ENCODE measurements at regions not wholly inside any gene's neighbourhood (a gene's known extent, or its start where the extent isn't known, plus 50 kb on each side); places are given as distances from the start of the nearest gene placed in this dataset.

- TF ChIP-seq REST (IDR thresholded peaks at IDR 0.05; ENCODE audit: low read depth), result no peak
- no peak for TF ChIP-seq EGR1 (IDR thresholded peaks at IDR 0.05; ENCODE audit: low read depth)
- no peak for TF ChIP-seq EZH2phosphoT487 (IDR thresholded peaks at IDR 0.05; ENCODE audit: borderline replicate concordance)
- TF ChIP-seq FOSL1 (IDR thresholded peaks at IDR 0.05; ENCODE audit: low read depth), result no peak
- TF ChIP-seq ZFX (IDR thresholded peaks at IDR 0.05), result no peak
These were observed 165.9 kb downstream of the SMC2 start (continued) for GRCh38 chr9:104260004-104260403.

- CTCF ChIA-PET, result no interaction called here
- RAD21 ChIA-PET (ENCODE audit: low non-redundant PET in 1 of 2, low total read pairs in 2 of 2, uncharacterized antibody in 2 of 2, unreplicated experiment in 2 of 2), result no interaction called here
- H3K36me3 ChIP-seq (ENCODE audit: control insufficient read depth in 1 of 2, insufficient read depth in 2 of 2, low read length in 2 of 2), result no peaks in the 10 kb centered on the region
- TF ChIP-seq POLR2AphosphoS5 (IDR thresholded peaks at IDR 0.05; ENCODE audit: low read depth, low read length), result no peak
- no peak for TF ChIP-seq POLR2A (IDR thresholded peaks at IDR 0.05; ENCODE audit: borderline replicate concordance, extremely low read depth, insufficient read depth, insufficient read length)
- no peak for TF ChIP-seq CBX3 (IDR thresholded peaks at IDR 0.05; ENCODE audit: low read depth)
- TF ChIP-seq ATF3 (IDR thresholded peaks at IDR 0.05), result no peak
- no peak for TF ChIP-seq TCF7L2 (IDR thresholded peaks at IDR 0.05; ENCODE audit: borderline replicate concordance, extremely low read depth, insufficient read depth, insufficient read length)
- no peak for TF ChIP-seq FOSL1 (IDR thresholded peaks at IDR 0.05; ENCODE audit: low read depth)
- TF ChIP-seq RAD21 (IDR thresholded peaks at IDR 0.05; ENCODE audit: low read depth), result no peak
- TF ChIP-seq ELF1 (IDR thresholded peaks at IDR 0.05; ENCODE audit: borderline replicate concordance, low read depth), result no peak
- TF ChIP-seq CTCF (IDR thresholded peaks at IDR 0.05 in 2 of 3, conservative IDR thresholded peaks at IDR 0.05 in 1 of 3; ENCODE audit: borderline replicate concordance in 1 of 3, insufficient read depth in 1 of 3, low read depth in 2 of 3, low read length in 2 of 3), result no peak
- TF ChIP-seq MAX (IDR thresholded peaks at IDR 0.05), result no peak
- TF ChIP-seq SIN3A (IDR thresholded peaks at IDR 0.05; ENCODE audit: low read depth), result no peak
- no peak for TF ChIP-seq ZNF274 (IDR thresholded peaks at IDR 0.05; ENCODE audit: low read depth, low read length)
- BruUV-seq (replicated peaks), result no TSS peak
- no peak overlapping the region for H3K27ac ChIP-seq (ENCODE audit: low read depth, low read length)
- no peak overlapping the region for H3K4me2 ChIP-seq (ENCODE audit: low read length)
- intact Hi-C loops (cut with micrococcal nuclease), result no loop called here
- H3K9me2 ChIP-seq (ENCODE audit: insufficient read depth), result no peaks in the 10 kb centered on the region
- ATAC-seq (no peak), DNase-seq (ENCODE audit: low read depth, low spot score) (no peak)
- no peaks in the 10 kb centered on the region for H3K4me1 ChIP-seq (ENCODE audit: control insufficient read depth in 1 of 2, insufficient read depth in 2 of 2, low read length in 2 of 2)
- POLR2A ChIA-PET, result no interaction called here
- H3K9ac ChIP-seq (ENCODE audit: low read length), result no peak overlapping the region
- H3K27me3 ChIP-seq (ENCODE audit: insufficient read depth, low read length), result no peaks in the 10 kb centered on the region
- no peak overlapping the region for H2AFZ ChIP-seq (ENCODE audit: low read depth, low read length, poor library complexity, severe bottlenecking)
- H4K20me1 ChIP-seq (ENCODE audit: insufficient read depth), result no peaks in the 10 kb centered on the region; the same call in 1 of the 2 replicates
- H3K9me3 ChIP-seq (ENCODE audit: control insufficient read depth in 1 of 2, insufficient read depth in 1 of 2, low read depth in 1 of 2, low read length in 2 of 2), result no peaks in the 10 kb centered on the region
- no peak overlapping the region for H3K4me3 ChIP-seq (replicated peaks in 1 of 2; ENCODE audit: low read depth in 1 of 2, low read length in 2 of 2)
- no peaks in the 10 kb centered on the region for H3K79me2 ChIP-seq (ENCODE audit: insufficient read depth, low read length)
These were observed 169.8 kb downstream of the SMC2 start for GRCh38 chr9:104263942-104264341.

All from HCT116 (cell line).